GM12878 (cell line): ENCODE measurements at regions not wholly inside any gene's neighbourhood (a gene's known extent, or its start where the extent isn't known, plus 50 kb on each side); places are given as distances from the start of the nearest gene placed in this dataset.

ENCODE experiments used
- ATAC-seq: fragments of 200-7000 bp; cut with Tn5 transposase; 3 replicates; pipeline ENCODE4 v1.9.1; 2020; ENCODE audit warnings: mild to moderate bottlenecking, moderate library complexity
- BruUV-seq: library from RNA; stranded (reverse); fragments of 400-500 nt; replicated peaks from 2 replicates; lab custom pipeline; 2021; lab: Mats Ljungman, UMichigan
- CTCF ChIA-PET: fragments of 300-600 bp; sonication (Branson Sonifier 250); formaldehyde crosslinking; extraction: SDS; loops from one replicate; lab custom pipeline; 2021; ENCODE audit warnings: inconsistent platforms; lab: Yijun Ruan, JAX
- POLR2A ChIA-PET: fragments of 350-600 bp; formaldehyde crosslinking; extraction: SDS; loops from one replicate; lab custom pipeline; 2021; ENCODE audit warnings: inconsistent platforms; lab: Charles Lee
- RAD21 ChIA-PET: fragments of 300-600 bp; sonication (Branson Sonifier 250); formaldehyde crosslinking; loops from one replicate; lab custom pipeline; 2023; ENCODE audit warnings: antibody characterized with exemption; ENCODE audit not compliant: unreplicated experiment; lab: Charles Lee
- SMC1A ChIA-PET: fragments of 300-600 bp; sonication (Branson Sonifier 250); formaldehyde crosslinking; loops from one replicate; lab custom pipeline; 2023; ENCODE audit not compliant: unreplicated experiment, uncharacterized antibody; lab: Charles Lee
- DNase-seq: peaks from one replicate; pipeline ENCODE4 v3.0.0-alpha.2; 2011; ENCODE audit warnings: low read depth, low spot score
- FAIRE-seq: peaks from 3 replicates; lab custom pipeline; 2011; peaks lifted over from hg19 to GRCh38; lab: Jason Lieb, UNC
- H2AFZ ChIP-seq: 2 replicates; pipeline ENCODE4 v1.6.0; 2011; ENCODE audit warnings: low read depth, low read length, control low read depth; ENCODE audit not compliant: control insufficient read depth
- H3K27ac ChIP-seq: 2 replicates; pipeline ENCODE4 v1.5.1; 2011; ENCODE audit warnings: control low read depth; ENCODE audit not compliant: control insufficient read depth, insufficient read depth
- H3K27me3 ChIP-seq, 2 experiments: replicated peaks in 1 of 2; 2 replicates each; pipeline versions ENCODE4 v1.6.0 to v1.6.1; 2011; ENCODE audit warnings: low read length in 1 of 2; ENCODE audit not compliant: control insufficient read depth in 2 of 2, insufficient read depth in 2 of 2
- H3K36me3 ChIP-seq, 2 experiments: 2 replicates each; pipeline ENCODE4 v1.5.1; 2011; ENCODE audit warnings: low read length in 1 of 2; ENCODE audit not compliant: control insufficient read depth in 2 of 2, insufficient read depth in 2 of 2
- H3K4me1 ChIP-seq: 2 replicates; pipeline ENCODE4 v1.6.1; 2011; ENCODE audit warnings: mild to moderate bottlenecking, low read length, moderate library complexity, mixed read lengths; ENCODE audit not compliant: control insufficient read depth, insufficient read depth
- H3K4me2 ChIP-seq: 2 replicates; pipeline ENCODE4 v1.6.0; 2011; ENCODE audit warnings: control low read depth; ENCODE audit not compliant: control insufficient read depth, insufficient read depth
- H3K4me3 ChIP-seq: fragments of 200-600 bp; sonication (generic); 2 replicates; pipeline ENCODE4 v1.5.1; 2016
- H3K79me2 ChIP-seq: 2 replicates; pipeline ENCODE4 v1.6.0; 2011; ENCODE audit warnings: low read length; ENCODE audit not compliant: control insufficient read depth, insufficient read depth
- H3K9ac ChIP-seq: 2 replicates; pipeline ENCODE4 v1.8.0; 2011; ENCODE audit warnings: low read length, control low read depth, mixed read lengths; ENCODE audit not compliant: control insufficient read depth, insufficient read depth
- H3K9me3 ChIP-seq: replicated peaks from 3 replicates; pipeline ENCODE4 v1.5.1; 2011; ENCODE audit warnings: mild to moderate bottlenecking, low read length; ENCODE audit not compliant: control insufficient read depth, insufficient read depth
- H4K20me1 ChIP-seq: 2 replicates; pipeline ENCODE4 v1.6.0; 2011; ENCODE audit not compliant: control insufficient read depth, insufficient read depth
- ATF7 ChIP-seq: fragments of 450-650 bp; IDR thresholded peaks from 2 replicates; pipeline ENCODE4 v1.6.1; 2016; ENCODE audit warnings: low read depth, mild to moderate bottlenecking
- CHD2 ChIP-seq: IDR thresholded peaks from 2 replicates; pipeline ENCODE4 v1.6.1; 2011; ENCODE audit warnings: low read depth, low read length, improper control_type of control experiment, borderline replicate concordance
- DPF2 ChIP-seq: fragments of 450-650 bp; IDR thresholded peaks from 2 replicates; pipeline ENCODE4 v1.6.1; 2017; ENCODE audit warnings: mild to moderate bottlenecking
- HDAC6 ChIP-seq: fragments of 200-600 bp; sonication (generic); IDR thresholded peaks from one replicate; pipeline ENCODE4 v1.8.0; 2017; ENCODE audit warnings: antibody characterized with exemption; ENCODE audit not compliant: unreplicated experiment
- KDM1A ChIP-seq: fragments of 200-600 bp; sonication (generic); IDR thresholded peaks from 2 replicates; pipeline ENCODE4 v1.6.1; 2016; ENCODE audit warnings: borderline replicate concordance
- NBN ChIP-seq: fragments of 450-650 bp; IDR thresholded peaks from 2 replicates; pipeline ENCODE4 v1.6.1; 2016
- NKRF ChIP-seq: fragments of 450-650 bp; conservative IDR thresholded peaks from 2 replicates; pipeline ENCODE4 v1.6.1; 2017; ENCODE audit warnings: mild to moderate bottlenecking, moderate library complexity
- RELB ChIP-seq: fragments of 450-650 bp; IDR thresholded peaks from 2 replicates; pipeline ENCODE4 v1.6.1; 2017; ENCODE audit warnings: low read depth, mild to moderate bottlenecking, moderate library complexity
- SMC3 ChIP-seq: IDR thresholded peaks from 2 replicates; pipeline ENCODE4 v1.6.1; 2011; ENCODE audit warnings: low read length, improper control_type of control experiment, borderline replicate concordance
- SUZ12 ChIP-seq: fragments of 200-600 bp; sonication (generic); IDR thresholded peaks from one replicate; pipeline ENCODE4 v1.6.1; 2018; ENCODE audit warnings: antibody characterized with exemption, mild to moderate bottlenecking; ENCODE audit not compliant: unreplicated experiment
- TARDBP ChIP-seq: IDR thresholded peaks from 2 replicates; pipeline ENCODE4 v1.6.1; 2016; ENCODE audit warnings: borderline replicate concordance
- ZNF384 ChIP-seq: IDR thresholded peaks from 2 replicates; pipeline ENCODE4 v1.6.1; 2012; ENCODE audit warnings: low read depth, mild to moderate bottlenecking, low read length, improper control_type of control experiment, borderline replicate concordance
- ZNF687 ChIP-seq: fragments of 450-650 bp; IDR thresholded peaks from 2 replicates; pipeline ENCODE4 v1.6.1; 2017; ENCODE audit warnings: mild to moderate bottlenecking, moderate library complexity
- WGBS: methylation state at CpG from one replicate; pipeline ENCODE4 v1.1.6; 2016; ENCODE audit warnings: low lambda C conversion rate; ENCODE audit not compliant: insufficient replicate concordance, insufficient coverage; ENCODE audit errors: missing lambda C conversion rate; 5-methylcytosine and 5-hydroxymethylcytosine counted together
- in situ Hi-C: fragments of 300-500 bp; cut with MboI; formaldehyde crosslinking; loops from 9 replicates; pipeline ENCODE4 v1.14.3; 2018; ENCODE audit warnings: mixed read lengths
- intact Hi-C: fragments of 100-400 bp; cut with micrococcal nuclease; formaldehyde crosslinking; loops from one replicate; pipeline ENCODE4 v1.14.2; 2022; ENCODE audit not compliant: unreplicated experiment
- TF ChIP-seq, protein P1 (sequence below): fragments of 450-650 bp; IDR thresholded peaks from 2 replicates; pipeline ENCODE4 v1.6.1; 2018; ENCODE audit warnings: mild to moderate bottlenecking, low read depth, moderate library complexity; ENCODE audit not compliant: partially characterized antibody

GRCh38 chr2:105644174-105644980, 100.3 kb upstream of the NCK2 start:
- DNase-seq (no peak), ATAC-seq (no peak), FAIRE-seq (no peak)
- Histone ChIP-seq H3K9me3 (no peaks in the 10 kb centered on the region), H3K4me2 (no peak overlapping the region), H3K9ac (no peak overlapping the region), H3K4me1 (no peaks in the 10 kb centered on the region), H3K79me2 (no peaks in the 10 kb centered on the region), H4K20me1 (no peaks in the 10 kb centered on the region), H3K36me3 (no peaks in the 10 kb centered on the region), H3K4me3 (no peak overlapping the region), H2AFZ (no peak overlapping the region), H3K27me3 (no peaks in the 10 kb centered on the region), H3K27ac (no peak overlapping the region)
- ChIA-PET SMC1A (no interaction called here), CTCF (no interaction called here), POLR2A (no interaction called here), RAD21 (no interaction called here)
- intact Hi-C loops = no loop called here
- no TSS peak for BruUV-seq
- in situ Hi-C loops = no loop called here
- 38% methylated on average over 18 of the region's 18 CpGs for WGBS
- no peak for TF ChIP-seq SMC3
- TF ChIP-seq, protein P1, sequence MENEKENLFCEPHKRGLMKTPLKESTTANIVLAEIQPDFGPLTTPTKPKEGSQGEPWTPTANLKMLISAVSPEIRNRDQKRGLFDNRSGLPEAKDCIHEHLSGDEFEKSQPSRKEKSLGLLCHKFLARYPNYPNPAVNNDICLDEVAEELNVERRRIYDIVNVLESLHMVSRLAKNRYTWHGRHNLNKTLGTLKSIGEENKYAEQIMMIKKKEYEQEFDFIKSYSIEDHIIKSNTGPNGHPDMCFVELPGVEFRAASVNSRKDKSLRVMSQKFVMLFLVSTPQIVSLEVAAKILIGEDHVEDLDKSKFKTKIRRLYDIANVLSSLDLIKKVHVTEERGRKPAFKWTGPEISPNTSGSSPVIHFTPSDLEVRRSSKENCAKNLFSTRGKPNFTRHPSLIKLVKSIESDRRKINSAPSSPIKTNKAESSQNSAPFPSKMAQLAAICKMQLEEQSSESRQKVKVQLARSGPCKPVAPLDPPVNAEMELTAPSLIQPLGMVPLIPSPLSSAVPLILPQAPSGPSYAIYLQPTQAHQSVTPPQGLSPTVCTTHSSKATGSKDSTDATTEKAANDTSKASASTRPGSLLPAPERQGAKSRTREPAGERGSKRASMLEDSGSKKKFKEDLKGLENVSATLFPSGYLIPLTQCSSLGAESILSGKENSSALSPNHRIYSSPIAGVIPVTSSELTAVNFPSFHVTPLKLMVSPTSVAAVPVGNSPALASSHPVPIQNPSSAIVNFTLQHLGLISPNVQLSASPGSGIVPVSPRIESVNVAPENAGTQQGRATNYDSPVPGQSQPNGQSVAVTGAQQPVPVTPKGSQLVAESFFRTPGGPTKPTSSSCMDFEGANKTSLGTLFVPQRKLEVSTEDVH = no peak
- no peak for TF ChIP-seq NBN
- no peak for TF ChIP-seq KDM1A
- no peak for TF ChIP-seq ATF7
- TF ChIP-seq CHD2 = no peak
- no peak for TF ChIP-seq HDAC6
- TF ChIP-seq SUZ12 = no peak
- no peak for TF ChIP-seq RELB
- TF ChIP-seq NKRF = no peak
- TF ChIP-seq ZNF384 = no peak
- TF ChIP-seq DPF2 = no peak
- TF ChIP-seq ZNF687 = no peak
- TF ChIP-seq TARDBP = no peak
